ENCODE measurements at regions not wholly inside any gene's neighbourhood (a gene's known extent, or its start where the extent isn't known, plus 50 kb on each side); places are given as distances from the start of the nearest gene placed in this dataset.

DNA sequence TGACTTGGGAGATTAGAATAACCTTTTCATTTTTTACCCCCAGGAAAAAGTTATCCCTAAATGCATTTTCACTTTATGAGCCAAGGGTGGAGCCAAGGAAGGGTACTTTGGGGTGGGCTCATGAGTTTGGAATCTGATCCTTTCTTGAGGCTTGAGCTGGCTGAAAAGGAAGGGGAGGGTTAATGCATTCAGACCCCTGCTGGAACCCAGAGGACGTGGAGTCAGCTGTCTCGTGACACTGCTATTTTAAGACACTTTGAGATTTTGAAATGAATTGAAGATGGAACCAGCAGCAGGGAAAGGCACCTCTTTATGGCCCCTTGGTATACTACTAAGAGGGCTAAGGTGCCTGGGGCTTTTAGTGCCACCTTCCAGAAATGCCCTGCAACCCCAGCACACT lies 90.4 kb downstream of the MARCHF4 start:
- Histone ChIP-seq H3K4me2 (ENCODE audit: control insufficient read depth, extremely low read depth, insufficient read depth, low read depth, low read length) (no peak overlapping the region), H3K27ac (ENCODE audit: control insufficient read depth, insufficient read depth, low read length) (no peak overlapping the region), H3K9me1 (ENCODE audit: control insufficient read depth, extremely low read depth, insufficient read depth, low read length) (no peaks in the 10 kb centered on the region), H3K4me3 (ENCODE audit: control insufficient read depth in 2 of 3, extremely low read depth in 1 of 3, insufficient read depth in 2 of 3, low read depth in 1 of 3, low read length in 3 of 3) (no peak overlapping the region), H3K9ac (ENCODE audit: control insufficient read depth, extremely low read depth, insufficient read depth, low read length) (no peak overlapping the region), H3K36me3 (ENCODE audit: control insufficient read depth in 2 of 2, extremely low read depth in 1 of 2, insufficient read depth in 2 of 2, low read length in 2 of 2) (peaks cover 0 to 1% of the 10 kb centered on the region in 2 experiments), H3K9me3 (ENCODE audit: control insufficient read depth, low read depth, low read length) (no peaks in the 10 kb centered on the region), H3K27me3 (ENCODE audit: control insufficient read depth, extremely low read depth, insufficient read depth, low read length) (no peaks in the 10 kb centered on the region), H3K4me1 (ENCODE audit: control insufficient read depth, extremely low read depth, insufficient read depth, low read length) (no peaks in the 10 kb centered on the region), H4K20me1 (ENCODE audit: control insufficient read depth, extremely low read depth, insufficient read depth, low read length) (no peaks in the 10 kb centered on the region), H2AFZ (ENCODE audit: control insufficient read depth, low read length) (no peak overlapping the region), H3K79me2 (ENCODE audit: control insufficient read depth, insufficient read depth, low read length) (no peaks in the 10 kb centered on the region)
- no peak for FAIRE-seq
- DNase-seq (ENCODE audit: low read depth, low spot score): no peak
- dilution Hi-C loops (cut with MboI; ENCODE audit: extremely low pct_ligation_motif_present, low sequenced_read_pairs): no loop called here
- TF ChIP-seq, protein P1, sequence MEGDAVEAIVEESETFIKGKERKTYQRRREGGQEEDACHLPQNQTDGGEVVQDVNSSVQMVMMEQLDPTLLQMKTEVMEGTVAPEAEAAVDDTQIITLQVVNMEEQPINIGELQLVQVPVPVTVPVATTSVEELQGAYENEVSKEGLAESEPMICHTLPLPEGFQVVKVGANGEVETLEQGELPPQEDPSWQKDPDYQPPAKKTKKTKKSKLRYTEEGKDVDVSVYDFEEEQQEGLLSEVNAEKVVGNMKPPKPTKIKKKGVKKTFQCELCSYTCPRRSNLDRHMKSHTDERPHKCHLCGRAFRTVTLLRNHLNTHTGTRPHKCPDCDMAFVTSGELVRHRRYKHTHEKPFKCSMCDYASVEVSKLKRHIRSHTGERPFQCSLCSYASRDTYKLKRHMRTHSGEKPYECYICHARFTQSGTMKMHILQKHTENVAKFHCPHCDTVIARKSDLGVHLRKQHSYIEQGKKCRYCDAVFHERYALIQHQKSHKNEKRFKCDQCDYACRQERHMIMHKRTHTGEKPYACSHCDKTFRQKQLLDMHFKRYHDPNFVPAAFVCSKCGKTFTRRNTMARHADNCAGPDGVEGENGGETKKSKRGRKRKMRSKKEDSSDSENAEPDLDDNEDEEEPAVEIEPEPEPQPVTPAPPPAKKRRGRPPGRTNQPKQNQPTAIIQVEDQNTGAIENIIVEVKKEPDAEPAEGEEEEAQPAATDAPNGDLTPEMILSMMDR (optimal IDR thresholded peaks at IDR 0.05 in 1 of 3, IDR thresholded peaks at IDR 0.05 in 1 of 3, conservative IDR thresholded peaks at IDR 0.05 in 1 of 3; ENCODE audit: extremely low read depth in 1 of 3, insufficient read depth in 2 of 3, low read length in 3 of 3): no peak
- TF ChIP-seq EZH2 (IDR thresholded peaks at IDR 0.05; ENCODE audit: low read length): no peak

DNA sequence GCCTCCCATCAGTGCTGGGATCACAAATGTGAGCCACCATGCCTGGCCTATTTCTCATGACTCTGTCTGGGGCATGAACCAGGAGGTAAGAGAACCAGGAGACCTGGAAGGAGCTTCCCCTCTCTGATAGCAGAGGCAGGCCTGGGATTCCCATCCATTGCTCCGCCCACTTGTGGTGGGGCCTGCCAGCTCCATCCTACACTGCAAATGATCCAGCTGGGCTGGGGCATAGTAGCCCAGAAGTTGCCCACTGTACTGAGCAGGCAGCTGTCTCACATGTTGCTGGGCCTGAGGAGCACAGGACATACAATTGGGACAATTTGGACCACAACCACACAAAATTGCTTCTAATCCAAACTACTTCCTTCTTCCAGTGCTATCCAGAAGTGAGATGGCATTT lies 91.0 kb downstream of the MARCHF4 start:
- no peaks in the 10 kb centered on the region for H3K9me3 ChIP-seq (ENCODE audit: control insufficient read depth, low read depth, low read length)
- dilution Hi-C loops (cut with MboI; ENCODE audit: extremely low pct_ligation_motif_present, low sequenced_read_pairs): no loop called here
- DNase-seq (ENCODE audit: low read depth, low spot score): no peak
- H3K4me2 ChIP-seq (ENCODE audit: control insufficient read depth, extremely low read depth, insufficient read depth, low read depth, low read length): no peak overlapping the region
- H3K27me3 ChIP-seq (ENCODE audit: control insufficient read depth, extremely low read depth, insufficient read depth, low read length): no peaks in the 10 kb centered on the region
- no peak overlapping the region for H3K9ac ChIP-seq (ENCODE audit: control insufficient read depth, extremely low read depth, insufficient read depth, low read length)
- no peaks in the 10 kb centered on the region for H3K9me1 ChIP-seq (ENCODE audit: control insufficient read depth, extremely low read depth, insufficient read depth, low read length)
- H3K4me3 ChIP-seq (ENCODE audit: control insufficient read depth in 2 of 3, extremely low read depth in 1 of 3, insufficient read depth in 2 of 3, low read depth in 1 of 3, low read length in 3 of 3): no peak overlapping the region
- H4K20me1 ChIP-seq (ENCODE audit: control insufficient read depth, extremely low read depth, insufficient read depth, low read length): no peaks in the 10 kb centered on the region
- no peaks in the 10 kb centered on the region for H3K79me2 ChIP-seq (ENCODE audit: control insufficient read depth, insufficient read depth, low read length)
- no peak overlapping the region for H3K27ac ChIP-seq (ENCODE audit: control insufficient read depth, insufficient read depth, low read length)
- TF ChIP-seq EZH2 (IDR thresholded peaks at IDR 0.05; ENCODE audit: low read length): no peak
- TF ChIP-seq, protein P1 (optimal IDR thresholded peaks at IDR 0.05 in 1 of 3, IDR thresholded peaks at IDR 0.05 in 1 of 3, conservative IDR thresholded peaks at IDR 0.05 in 1 of 3; ENCODE audit: extremely low read depth in 1 of 3, insufficient read depth in 2 of 3, low read length in 3 of 3): no peak
- no peak for FAIRE-seq
- H2AFZ ChIP-seq (ENCODE audit: control insufficient read depth, low read length): no peak overlapping the region
- no peaks in the 10 kb centered on the region for H3K4me1 ChIP-seq (ENCODE audit: control insufficient read depth, extremely low read depth, insufficient read depth, low read length)
- H3K36me3 ChIP-seq (ENCODE audit: control insufficient read depth in 2 of 2, extremely low read depth in 1 of 2, insufficient read depth in 2 of 2, low read length in 2 of 2): peaks cover 0 to 1% of the 10 kb centered on the region in 2 experiments

Measured in keratinocyte (primary cell).